CD14-positive monocyte (primary cell): ENCODE measurements at regions not wholly inside any gene's neighbourhood (a gene's known extent, or its start where the extent isn't known, plus 50 kb on each side); places are given as distances from the start of the nearest gene placed in this dataset.
"Not testable (repeated sequence)": the region's sequence is repeated elsewhere in the genome, so short reads cannot be mapped to it uniquely, and the experiment has no call there.

Experiments used
- DNase-seq, 3 donors: peaks; one replicate each; pipeline ENCODE4 v3.0.0-alpha.2; 2011 to 2022
- H2AFZ ChIP-seq: 2 replicates; pipeline ENCODE4 v1.6.0; 2012; ENCODE audit warnings: mild to moderate bottlenecking, low read depth, low read length, inconsistent platforms; ENCODE audit not compliant: insufficient read depth, poor library complexity, severe bottlenecking
- H3K27ac ChIP-seq, 2 donors: 1 replicate in 1 of 2; 2 replicates in 1 of 2; pipeline ENCODE4 v1.5.1; 2012 to 2013; ENCODE audit warnings: low read length in 2 of 2, control low read depth in 1 of 2, inconsistent platforms in 1 of 2, low read depth in 1 of 2, mild to moderate bottlenecking in 1 of 2
- H3K27me3 ChIP-seq, 2 donors: one replicate each; pipeline versions ENCODE4 v1.6.0 to v1.6.1; 2011 to 2013; ENCODE audit warnings: low read length in 2 of 2; ENCODE audit not compliant: control insufficient read depth in 2 of 2, insufficient read depth in 2 of 2
- H3K36me3 ChIP-seq, 2 donors: replicated peaks in 1 of 2; 1 replicate in 1 of 2; 2 replicates in 1 of 2; pipeline versions ENCODE4 v1.5.1 to v1.6.1; 2012 to 2013; ENCODE audit warnings: low read length in 2 of 2, control low read depth in 1 of 2, inconsistent platforms in 1 of 2, mild to moderate bottlenecking in 1 of 2; ENCODE audit not compliant: insufficient read depth in 2 of 2, control insufficient read depth in 1 of 2
- H3K4me1 ChIP-seq, 2 donors: 1 replicate in 1 of 2; 2 replicates in 1 of 2; pipeline versions ENCODE4 v1.5.1 to v1.6.1; 2012 to 2013; ENCODE audit warnings: low read length in 2 of 2, control low read depth in 1 of 2, inconsistent platforms in 1 of 2, mild to moderate bottlenecking in 1 of 2, moderate library complexity in 1 of 2; ENCODE audit not compliant: insufficient read depth in 2 of 2, control insufficient read depth in 1 of 2
- H3K4me2 ChIP-seq: replicated peaks from 2 replicates; pipeline ENCODE3; 2012; ENCODE audit warnings: low read length, moderate library complexity, mild to moderate bottlenecking; ENCODE audit not compliant: poor library complexity, severe bottlenecking; ENCODE audit errors: extremely low read depth
- H3K4me3 ChIP-seq, 3 experiments: fragments of 200-600 bp in 1 of 3; sonication (generic) in 1 of 3; replicated peaks in 1 of 3; 1 replicate in 2 of 3; 2 replicates in 1 of 3; pipeline ENCODE4 v1.5.1; 2011 to 2013; ENCODE audit warnings: low read length in 3 of 3, mild to moderate bottlenecking in 3 of 3, control low read depth in 2 of 3, low read depth in 2 of 3, inconsistent platforms in 1 of 3, moderate library complexity in 1 of 3
- H3K79me2 ChIP-seq: 2 replicates; pipeline ENCODE4 v1.6.0; 2012; ENCODE audit warnings: mild to moderate bottlenecking, control low read depth, inconsistent platforms, low read length, moderate library complexity; ENCODE audit not compliant: insufficient read depth
- H3K9ac ChIP-seq: 2 replicates; pipeline ENCODE4 v1.6.0; 2017; ENCODE audit warnings: low read length, mild to moderate bottlenecking; ENCODE audit not compliant: insufficient read depth, poor library complexity, severe bottlenecking
- H3K9me3 ChIP-seq, 2 donors: replicated peaks in 1 of 2; 1 replicate in 1 of 2; 2 replicates in 1 of 2; pipeline versions ENCODE4 v1.5.1 to v1.6.1; 2012 to 2013; ENCODE audit warnings: low read length in 2 of 2, control low read depth in 1 of 2; ENCODE audit not compliant: control insufficient read depth in 1 of 2, insufficient read depth in 1 of 2
- H4K20me1 ChIP-seq: 2 replicates; pipeline ENCODE4 v1.6.0; 2012; ENCODE audit warnings: mild to moderate bottlenecking, low read length, control low read depth, moderate library complexity; ENCODE audit not compliant: insufficient read depth
- H3K27ac Mint-ChIP-seq, 7 donors: one replicate each; pipeline ENCODE4 v1.8.0; 2020; ENCODE audit warnings: mild to moderate bottlenecking in 7 of 7, mixed read lengths in 7 of 7, moderate library complexity in 6 of 7, inconsistent platforms in 2 of 7
- H3K27me3 Mint-ChIP-seq, 3 donors: one replicate each; pipeline ENCODE4 v1.8.0; 2021 to 2022; ENCODE audit warnings: low read depth in 3 of 3, mild to moderate bottlenecking in 3 of 3, mixed read lengths in 3 of 3, moderate library complexity in 3 of 3, inconsistent platforms in 1 of 3
- H3K36me3 Mint-ChIP-seq, 2 donors: one replicate each; pipeline ENCODE4 v1.8.0; 2020; ENCODE audit warnings: mixed read lengths in 2 of 2, inconsistent platforms in 1 of 2, mild to moderate bottlenecking in 1 of 2
- H3K4me1 Mint-ChIP-seq: one replicate; pipeline ENCODE4 v1.8.0; 2020; ENCODE audit warnings: mild to moderate bottlenecking, mixed read lengths
- H3K4me3 Mint-ChIP-seq, 2 donors: one replicate each; pipeline ENCODE4 v1.8.0; 2020; ENCODE audit warnings: mild to moderate bottlenecking in 2 of 2, mixed read lengths in 2 of 2, moderate library complexity in 1 of 2
- H3K9me3 Mint-ChIP-seq, 7 donors: one replicate each; pipeline ENCODE4 v1.8.0; 2020 to 2022; ENCODE audit warnings: mixed read lengths in 7 of 7, mild to moderate bottlenecking in 6 of 7, moderate library complexity in 6 of 7, inconsistent platforms in 2 of 7
- WGBS: methylation state at CpG from one replicate; pipeline ENCODE4 v1.1.5; 2013; ENCODE audit warnings: missing lambda C conversion rate; ENCODE audit not compliant: insufficient coverage; 5-methylcytosine and 5-hydroxymethylcytosine counted together
- intact Hi-C, 2 donors: fragments of 100-400 bp; cut with micrococcal nuclease; formaldehyde crosslinking; loops; one replicate each; pipeline versions ENCODE4 v1.15.0 to v1.15.1; 2023
- TF ChIP-seq, protein P1 (sequence below): fragments of 200-600 bp; IDR thresholded peaks from one replicate; pipeline ENCODE4 v1.8.0; 2022; ENCODE audit warnings: antibody characterized with exemption, mild to moderate bottlenecking

DNA sequence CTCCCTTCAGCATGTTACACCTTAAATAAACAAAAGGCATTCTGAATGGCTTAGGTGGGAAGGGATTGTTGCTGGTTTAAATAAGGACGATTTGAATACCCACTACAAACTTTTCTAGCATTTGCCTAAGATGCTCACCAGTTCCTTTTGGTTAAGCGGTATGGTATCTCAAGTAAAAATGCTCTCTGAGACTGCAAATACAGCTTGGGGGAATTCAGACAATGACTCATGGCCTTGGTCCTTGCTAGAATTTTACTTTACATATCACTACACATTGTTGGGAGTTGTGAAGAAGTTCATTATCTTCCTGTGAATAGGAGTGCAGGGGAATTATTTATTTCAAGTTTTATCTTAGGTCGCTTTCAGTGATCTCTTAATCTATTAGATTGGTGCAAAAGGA lies 670.7 kb downstream of the UTRN start:
- Mint-ChIP-seq H3K27me3 (peaks cover 0 to 5% (median 2%) of the 10 kb centered on the region in 3 donors), H3K36me3 (no peaks in the 10 kb centered on the region), H3K9me3 (peaks cover 0 to 4% (median 1%) of the 10 kb centered on the region in 7 donors), H3K4me1 (no peaks in the 10 kb centered on the region), H3K4me3 (no peak overlapping the region), H3K27ac (no peak overlapping the region)
- Histone ChIP-seq H3K27me3 (no peaks in the 10 kb centered on the region), H3K4me1 (no peaks in the 10 kb centered on the region), H3K4me3 (no peak overlapping the region), H3K9me3 (no peaks in the 10 kb centered on the region), H3K4me2 (no peak overlapping the region), H3K79me2 (no peaks in the 10 kb centered on the region), H3K36me3 (no peaks in the 10 kb centered on the region), H4K20me1 (no peaks in the 10 kb centered on the region), H3K27ac (no peak overlapping the region), H2AFZ (no peak overlapping the region), H3K9ac (no peak overlapping the region)
- DNase-seq = no peak
- intact Hi-C loops = no loop called here
- no CpG with 5 or more reads among the region's 3 CpGs for WGBS
- TF ChIP-seq, protein P1, sequence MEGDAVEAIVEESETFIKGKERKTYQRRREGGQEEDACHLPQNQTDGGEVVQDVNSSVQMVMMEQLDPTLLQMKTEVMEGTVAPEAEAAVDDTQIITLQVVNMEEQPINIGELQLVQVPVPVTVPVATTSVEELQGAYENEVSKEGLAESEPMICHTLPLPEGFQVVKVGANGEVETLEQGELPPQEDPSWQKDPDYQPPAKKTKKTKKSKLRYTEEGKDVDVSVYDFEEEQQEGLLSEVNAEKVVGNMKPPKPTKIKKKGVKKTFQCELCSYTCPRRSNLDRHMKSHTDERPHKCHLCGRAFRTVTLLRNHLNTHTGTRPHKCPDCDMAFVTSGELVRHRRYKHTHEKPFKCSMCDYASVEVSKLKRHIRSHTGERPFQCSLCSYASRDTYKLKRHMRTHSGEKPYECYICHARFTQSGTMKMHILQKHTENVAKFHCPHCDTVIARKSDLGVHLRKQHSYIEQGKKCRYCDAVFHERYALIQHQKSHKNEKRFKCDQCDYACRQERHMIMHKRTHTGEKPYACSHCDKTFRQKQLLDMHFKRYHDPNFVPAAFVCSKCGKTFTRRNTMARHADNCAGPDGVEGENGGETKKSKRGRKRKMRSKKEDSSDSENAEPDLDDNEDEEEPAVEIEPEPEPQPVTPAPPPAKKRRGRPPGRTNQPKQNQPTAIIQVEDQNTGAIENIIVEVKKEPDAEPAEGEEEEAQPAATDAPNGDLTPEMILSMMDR = no peak

DNA sequence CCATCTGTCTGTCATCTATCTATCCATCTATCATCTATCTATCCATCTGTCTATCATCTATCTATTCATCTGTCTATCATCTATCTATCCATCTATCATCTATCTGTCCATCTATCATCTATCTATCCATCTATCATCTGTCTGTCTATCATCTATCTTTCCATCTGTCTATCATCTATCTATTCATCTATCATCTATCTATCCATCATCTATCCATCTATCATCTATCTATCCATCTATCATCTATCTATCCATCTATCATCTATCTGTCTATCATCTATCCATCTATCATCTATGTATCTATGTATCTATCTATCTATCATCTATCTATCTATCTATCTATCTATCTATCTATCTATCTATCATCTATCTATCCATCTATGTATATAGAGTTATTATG lies 671.6 kb downstream of the UTRN start:
- H3K9ac ChIP-seq, H3K27ac ChIP-seq, H3K4me1 ChIP-seq, H4K20me1 ChIP-seq, H2AFZ ChIP-seq, H3K4me2 ChIP-seq, H3K9me3 ChIP-seq, H3K79me2 ChIP-seq, H3K4me3 Mint-ChIP-seq, H3K4me1 Mint-ChIP-seq, intact Hi-C loops, H3K27ac Mint-ChIP-seq, H3K9me3 Mint-ChIP-seq, H3K27me3 Mint-ChIP-seq, H3K4me3 ChIP-seq, DNase-seq, H3K27me3 ChIP-seq, H3K36me3 Mint-ChIP-seq, H3K36me3 ChIP-seq: not testable (repeated sequence)
